HL-60 (cell line): ENCODE measurements at regions not wholly inside any gene's neighbourhood (a gene's known extent, or its start where the extent isn't known, plus 50 kb on each side); places are given as distances from the start of the nearest gene placed in this dataset.

Source experiments
- DNase-seq, 2 experiments: peaks; one replicate each; pipeline ENCODE4 v3.0.0-alpha.2; 2010 to 2020; ENCODE audit warnings: low read depth in 1 of 2, low spot score in 1 of 2
- H3K27ac ChIP-seq: fragments of 250-450 bp; sonication (Bioruptor Pico); replicated peaks from 2 replicates; pipeline ENCODE4 v1.5.1; 2020; ENCODE audit warnings: mild to moderate bottlenecking, moderate library complexity
- H3K27me3 ChIP-seq: fragments of 250-450 bp; sonication (Bioruptor Pico); 2 replicates; pipeline ENCODE4 v1.5.1; 2021; ENCODE audit warnings: mild to moderate bottlenecking, moderate library complexity; ENCODE audit not compliant: insufficient read depth, poor library complexity, severe bottlenecking
- H3K4me3 ChIP-seq: replicated peaks from 2 replicates; pipeline ENCODE4 v1.5.1; 2011; ENCODE audit warnings: mild to moderate bottlenecking, control low read depth, low read length; ENCODE audit not compliant: insufficient read depth
- CTCF ChIP-seq: IDR thresholded peaks from one replicate; pipeline ENCODE4 v1.5.1; 2011; ENCODE audit warnings: low read length, control low read depth, inconsistent platforms; ENCODE audit not compliant: insufficient read depth
- GABPA ChIP-seq: IDR thresholded peaks from 2 replicates; pipeline ENCODE4 v1.6.1; 2012; ENCODE audit warnings: low read depth
- POLR2AphosphoS5 ChIP-seq: IDR thresholded peaks from 2 replicates; pipeline ENCODE4 v1.6.1; 2012; ENCODE audit warnings: low read depth
- REST ChIP-seq: IDR thresholded peaks from 2 replicates; pipeline ENCODE4 v1.6.1; 2012; ENCODE audit warnings: low read depth; ENCODE audit not compliant: insufficient replicate concordance
- SPI1 ChIP-seq: IDR thresholded peaks from 2 replicates; pipeline ENCODE4 v1.6.1; 2012; ENCODE audit warnings: low read depth, mild to moderate bottlenecking, borderline replicate concordance

- no peak for TF ChIP-seq GABPA
- TF ChIP-seq REST = no peak
- no peak for TF ChIP-seq SPI1
- TF ChIP-seq POLR2AphosphoS5 = no peak
- no peaks in the 10 kb centered on the region for H3K27me3 ChIP-seq
These were observed 111.7 kb upstream of the RFLNA start for GRCh38 chr12:124183172-124183571.

GRCh38 chr12:124184456-124184855 lies 110.4 kb upstream of the RFLNA start:
- TF ChIP-seq SPI1 (no peak), POLR2AphosphoS5 (no peak), GABPA (no peak), REST (no peak), CTCF (no peak)
- no peak for DNase-seq
- no peak overlapping the region for H3K27ac ChIP-seq
- H3K27me3 ChIP-seq = no peaks in the 10 kb centered on the region
- H3K4me3 ChIP-seq = no peak overlapping the region

More at GRCh38 chr12:124183172-124183571, 111.7 kb upstream of the RFLNA start:
- DNase-seq = no peak
- H3K27ac ChIP-seq = no peak overlapping the region
- no peak overlapping the region for H3K4me3 ChIP-seq

- no peak overlapping the region for H3K4me3 ChIP-seq
- H3K27me3 ChIP-seq = no peaks in the 10 kb centered on the region
- DNase-seq = no peak
- H3K27ac ChIP-seq = no peak overlapping the region
- TF ChIP-seq GABPA (no peak), POLR2AphosphoS5 (no peak), CTCF (no peak), REST (no peak), SPI1 (no peak)
These were observed 108.8 kb upstream of the RFLNA start for GRCh38 chr12:124185971-124186686.
